PFSK-1 (cell line): ENCODE measurements at regions not wholly inside any gene's neighbourhood (a gene's known extent, or its start where the extent isn't known, plus 50 kb on each side); places are given as distances from the start of the nearest gene placed in this dataset.

Source experiments
- FOXP2 ChIP-seq: optimal IDR thresholded peaks from 2 replicates; pipeline ENCODE3; 2011; ENCODE audit warnings: borderline replicate concordance, control low read depth, inconsistent platforms; ENCODE audit not compliant: insufficient read depth; ENCODE audit errors: extremely low read length, extremely low read depth
- POLR2AphosphoS5 ChIP-seq: IDR thresholded peaks from 2 replicates; pipeline ENCODE4 v1.6.1; 2012; ENCODE audit warnings: low read depth, mild to moderate bottlenecking, control low read depth, low read length, moderate library complexity
- REST ChIP-seq, 2 experiments: IDR thresholded peaks; 2 replicates each; pipeline versions ENCODE4 v1.6.1 to v1.8.0; 2011 to 2012; ENCODE audit warnings: low read depth in 2 of 2, low read length in 2 of 2, control low read depth in 1 of 2, inconsistent platforms in 1 of 2, mild to moderate bottlenecking in 1 of 2, moderate library complexity in 1 of 2; ENCODE audit not compliant: insufficient read depth in 1 of 2
- SIN3A ChIP-seq: IDR thresholded peaks from 2 replicates; pipeline ENCODE4 v1.6.1; 2012; ENCODE audit warnings: mild to moderate bottlenecking, low read length, moderate library complexity, borderline replicate concordance; ENCODE audit not compliant: insufficient read depth
- TAF1 ChIP-seq: IDR thresholded peaks from 2 replicates; pipeline ENCODE4 v1.6.1; 2012; ENCODE audit warnings: low read length, control low read depth, borderline replicate concordance; ENCODE audit not compliant: insufficient read depth

GRCh38 chr3:64798316-64798715 is 110.5 kb upstream of the ADAMTS9 start:
- TF ChIP-seq POLR2AphosphoS5 (no peak), SIN3A (no peak), REST (IDR thresholded peaks at IDR 0.05; ENCODE audit: insufficient read depth in 1 of 2, low read depth in 2 of 2, low read length in 2 of 2) (no peak), FOXP2 (no peak), TAF1 (no peak)

GRCh38 chr3:64796607-64797399 is 109.0 kb upstream of the ADAMTS9 start:
- TF ChIP-seq POLR2AphosphoS5: no peak
- TF ChIP-seq REST (IDR thresholded peaks at IDR 0.05; ENCODE audit: insufficient read depth in 1 of 2, low read depth in 2 of 2, low read length in 2 of 2): no peak
- no peak for TF ChIP-seq TAF1
- no peak for TF ChIP-seq FOXP2

- TF ChIP-seq SIN3A (no peak), REST (IDR thresholded peaks at IDR 0.05; ENCODE audit: insufficient read depth in 1 of 2, low read depth in 2 of 2, low read length in 2 of 2) (no peak), POLR2AphosphoS5 (no peak), FOXP2 (no peak), TAF1 (no peak)
These were observed 104.6 kb upstream of the ADAMTS9 start for GRCh38 chr3:64792445-64792844.

- TF ChIP-seq TAF1: no peak
- no peak for TF ChIP-seq REST (IDR thresholded peaks at IDR 0.05; ENCODE audit: insufficient read depth in 1 of 2, low read depth in 2 of 2, low read length in 2 of 2)
- TF ChIP-seq POLR2AphosphoS5: no peak
- no peak for TF ChIP-seq FOXP2
- no peak for TF ChIP-seq SIN3A
These were observed 101.3 kb upstream of the ADAMTS9 start for GRCh38 chr3:64789111-64789510.

GRCh38 chr3:64783200-64783599 is 95.4 kb upstream of the ADAMTS9 start:
- no peak for TF ChIP-seq REST (IDR thresholded peaks at IDR 0.05; ENCODE audit: insufficient read depth in 1 of 2, low read depth in 2 of 2, low read length in 2 of 2)
- no peak for TF ChIP-seq TAF1
- TF ChIP-seq SIN3A: no peak
- TF ChIP-seq FOXP2: no peak
- no peak for TF ChIP-seq POLR2AphosphoS5
